ENCODE measurements at regions not wholly inside any gene's neighbourhood (a gene's known extent, or its start where the extent isn't known, plus 50 kb on each side); places are given as distances from the start of the nearest gene placed in this dataset.

GRCh38 chr3:76644305-76644675 is 395.6 kb upstream of the ROBO2 start:
- TF ChIP-seq CTCF (IDR thresholded peaks at IDR 0.05; ENCODE audit: borderline replicate concordance, extremely low read depth, low read length, poor library complexity, severe bottlenecking) (no peak), EZH2 (IDR thresholded peaks at IDR 0.05; ENCODE audit: borderline replicate concordance, low read depth, low read length, severe bottlenecking) (no peak)

All from DND-41 (cell line).